K562 (cell line): ENCODE measurements at regions not wholly inside any gene's neighbourhood (a gene's known extent, or its start where the extent isn't known, plus 50 kb on each side); places are given as distances from the start of the nearest gene placed in this dataset.
A peak's percentile ranks its signal among the peaks of the same experiment; 100 is the strongest.

ENCODE experiments used
- ATAC-seq: fragments of 200-7000 bp; cut with Tn5 transposase; 3 replicates; pipeline ENCODE4 v1.9.1; 2020; ENCODE audit warnings: moderate library complexity
- BruUV-seq: library from RNA; stranded (reverse); fragments of 400-500 nt; replicated peaks from 2 replicates; lab custom pipeline; 2021; lab: Mats Ljungman, UMichigan
- CTCF ChIA-PET: fragments of 300-600 bp; formaldehyde crosslinking; extraction: SDS; loops from one replicate; lab custom pipeline; 2021; ENCODE audit warnings: low intra/inter-chr PET ratio; lab: Yijun Ruan, JAX
- POLR2A ChIA-PET: fragments of 300-600, 350-650 bp; sonication (Branson Sonifier 250); formaldehyde crosslinking; extraction: SDS; loops from one replicate; lab custom pipeline; 2021; ENCODE audit warnings: antibody characterized with exemption, inconsistent platforms; lab: Yijun Ruan, JAX
- DNase-seq, 4 experiments: peaks; one replicate each; pipeline versions ENCODE4 v3.0.0 to v3.0.0-alpha.2; 2011 to 2018; ENCODE audit warnings: low spot score in 3 of 4, mixed read lengths in 3 of 4; ENCODE audit errors: extremely low read depth in 1 of 4
- FAIRE-seq: peaks from 2 replicates; lab custom pipeline; 2011; peaks lifted over from hg19 to GRCh38; lab: Jason Lieb, UNC
- H2AFZ ChIP-seq: 2 replicates; pipeline ENCODE4 v1.6.0; 2011; ENCODE audit warnings: low read depth, low read length, control low read depth, inconsistent platforms
- H3K27ac ChIP-seq: fragments of 200-600 bp; 3 replicates; pipeline ENCODE4 v1.8.0; 2011; ENCODE audit warnings: low read depth, mild to moderate bottlenecking, control low read depth, inconsistent platforms, low read length, moderate library complexity, mixed read lengths; ENCODE audit errors: extremely low read depth
- H3K27me3 ChIP-seq, 2 experiments: fragments of 300-600 bp in 1 of 2; 2 replicates in 1 of 2; 3 replicates in 1 of 2; pipeline versions ENCODE4 v1.6.0 to v1.8.0; 2011; ENCODE audit warnings: inconsistent platforms in 2 of 2, low read length in 2 of 2, mild to moderate bottlenecking in 1 of 2, mixed read lengths in 1 of 2, moderate library complexity in 1 of 2; ENCODE audit not compliant: control insufficient read depth in 2 of 2, insufficient read depth in 2 of 2
- H3K36me3 ChIP-seq: fragments of 300-600 bp; 3 replicates; pipeline ENCODE4 v1.8.0; 2011; ENCODE audit warnings: mild to moderate bottlenecking, low read length, inconsistent platforms; ENCODE audit not compliant: control insufficient read depth, insufficient read depth
- H3K4me1 ChIP-seq, 2 experiments: fragments of 200-600 bp in 1 of 2; replicated peaks in 1 of 2; 2 replicates in 1 of 2; 3 replicates in 1 of 2; pipeline versions ENCODE4 v1.5.1 to v1.8.0; 2011; ENCODE audit warnings: inconsistent platforms in 2 of 2, low read length in 2 of 2, mild to moderate bottlenecking in 1 of 2, mixed read lengths in 1 of 2, moderate library complexity in 1 of 2; ENCODE audit not compliant: control insufficient read depth in 2 of 2, insufficient read depth in 2 of 2
- H3K4me2 ChIP-seq: 2 replicates; pipeline ENCODE4 v1.6.1; 2011; ENCODE audit warnings: low read length, control low read depth, inconsistent platforms, mixed read lengths; ENCODE audit not compliant: insufficient read depth
- H3K4me3 ChIP-seq: fragments of 200-600 bp; sonication (generic), shearing (Covaris generic); 2 replicates; pipeline ENCODE4 v1.5.1; 2016; ENCODE audit warnings: control low read depth, inconsistent platforms
- H3K79me2 ChIP-seq: fragments of 200-600 bp; 3 replicates; pipeline ENCODE4 v1.8.0; 2011; ENCODE audit warnings: low read length, inconsistent platforms; ENCODE audit not compliant: control insufficient read depth, insufficient read depth
- H3K9ac ChIP-seq, 2 experiments: 2 replicates each; pipeline versions ENCODE4 v1.6.0 to v1.6.1; 2011; ENCODE audit warnings: low read depth in 2 of 2, low read length in 2 of 2, control low read depth in 1 of 2, inconsistent platforms in 1 of 2, mild to moderate bottlenecking in 1 of 2, mixed read lengths in 1 of 2; ENCODE audit not compliant: insufficient read depth in 1 of 2
- H3K9me1 ChIP-seq: one replicate; pipeline ENCODE4 v1.6.0; 2011; ENCODE audit warnings: inconsistent platforms, mild to moderate bottlenecking, low read length, moderate library complexity; ENCODE audit not compliant: control insufficient read depth, insufficient read depth
- H3K9me3 ChIP-seq: replicated peaks from 2 replicates; pipeline ENCODE4 v1.5.1; 2011; ENCODE audit warnings: low read depth, low read length, inconsistent platforms; ENCODE audit not compliant: control insufficient read depth, insufficient read depth
- H4K20me1 ChIP-seq: replicated peaks from 2 replicates; pipeline ENCODE4 v1.6.1; 2011; ENCODE audit warnings: low read length, inconsistent platforms, mixed read lengths; ENCODE audit not compliant: control insufficient read depth, insufficient read depth
- CREM ChIP-seq: IDR thresholded peaks from 2 replicates; pipeline ENCODE4 v1.6.1; 2014; ENCODE audit warnings: antibody characterized with exemption, low read depth
- MEF2A ChIP-seq: IDR thresholded peaks from 2 replicates; pipeline ENCODE4 v1.6.1; 2011; ENCODE audit warnings: low read depth, mild to moderate bottlenecking, low read length, moderate library complexity; ENCODE audit not compliant: control insufficient read depth
- NFIC ChIP-seq: fragments of 450-650 bp; IDR thresholded peaks from 2 replicates; pipeline ENCODE4 v1.6.1; 2017; ENCODE audit warnings: mild to moderate bottlenecking, inconsistent platforms
- RB1 ChIP-seq: fragments of 450-650 bp; IDR thresholded peaks from 2 replicates; pipeline ENCODE4 v1.6.1; 2017; ENCODE audit warnings: low read depth, mild to moderate bottlenecking
- RBM15 ChIP-seq: fragments of 200-400 bp; formaldehyde crosslinking; IDR thresholded peaks from 2 replicates; pipeline ENCODE4 v1.6.1; 2018; ENCODE audit warnings: mild to moderate bottlenecking, low read length, moderate library complexity; ENCODE audit not compliant: insufficient read depth
- XRCC3 ChIP-seq: fragments of 450-650 bp; IDR thresholded peaks from 2 replicates; pipeline ENCODE4 v1.6.1; 2017; ENCODE audit warnings: mild to moderate bottlenecking, moderate library complexity
- ZC3H4 ChIP-seq: sonication (generic); formaldehyde crosslinking; IDR thresholded peaks from 2 replicates; pipeline ENCODE4 v1.9.0; 2021; ENCODE audit warnings: missing genetic modification reagents, borderline replicate concordance
- WGBS: fragments of 100-300 bp; shearing (Covaris generic); methylation state at CpG from one replicate; pipeline ENCODE4 v1.1.6; 2016; ENCODE audit warnings: low coverage, mixed read lengths; ENCODE audit not compliant: insufficient coverage; ENCODE audit errors: missing lambda C conversion rate; 5-methylcytosine and 5-hydroxymethylcytosine counted together
- in situ Hi-C: fragments of 300-500 bp; cut with MboI; formaldehyde crosslinking; loops from 4 replicates; pipeline ENCODE4 v1.15.0; 2018; ENCODE audit warnings: inconsistent platforms, mixed read lengths
- intact Hi-C: fragments of 100-400 bp; cut with micrococcal nuclease; formaldehyde crosslinking; loops from 2 replicates; pipeline ENCODE4 v1.14.2; 2022
- TF ChIP-seq, protein P1 (sequence below): fragments of 450-650 bp; formaldehyde crosslinking; IDR thresholded peaks from 2 replicates; pipeline ENCODE4 v1.4.0; 2020; ENCODE audit warnings: mild to moderate bottlenecking
- TF ChIP-seq, protein P2 (sequence below): sonication (generic); IDR thresholded peaks from 2 replicates; pipeline ENCODE4 v1.6.1; 2016
- TF ChIP-seq, protein P3 (sequence below): sonication (generic); formaldehyde crosslinking; IDR thresholded peaks from 2 replicates; pipeline ENCODE4 v1.8.1; 2023; ENCODE audit warnings: mild to moderate bottlenecking, missing genetic modification reagents
- TF ChIP-seq, protein P4 (sequence below), 2 experiments: fragments of 450-650 bp in 1 of 2; IDR thresholded peaks; 2 replicates each; pipeline ENCODE4 v1.6.1; 2011 to 2017; ENCODE audit warnings: low read depth in 2 of 2, antibody characterized with exemption in 1 of 2, borderline replicate concordance in 1 of 2, low read length in 1 of 2, mild to moderate bottlenecking in 1 of 2, mixed read lengths in 1 of 2; ENCODE audit not compliant: control insufficient read depth in 1 of 2

DNA sequence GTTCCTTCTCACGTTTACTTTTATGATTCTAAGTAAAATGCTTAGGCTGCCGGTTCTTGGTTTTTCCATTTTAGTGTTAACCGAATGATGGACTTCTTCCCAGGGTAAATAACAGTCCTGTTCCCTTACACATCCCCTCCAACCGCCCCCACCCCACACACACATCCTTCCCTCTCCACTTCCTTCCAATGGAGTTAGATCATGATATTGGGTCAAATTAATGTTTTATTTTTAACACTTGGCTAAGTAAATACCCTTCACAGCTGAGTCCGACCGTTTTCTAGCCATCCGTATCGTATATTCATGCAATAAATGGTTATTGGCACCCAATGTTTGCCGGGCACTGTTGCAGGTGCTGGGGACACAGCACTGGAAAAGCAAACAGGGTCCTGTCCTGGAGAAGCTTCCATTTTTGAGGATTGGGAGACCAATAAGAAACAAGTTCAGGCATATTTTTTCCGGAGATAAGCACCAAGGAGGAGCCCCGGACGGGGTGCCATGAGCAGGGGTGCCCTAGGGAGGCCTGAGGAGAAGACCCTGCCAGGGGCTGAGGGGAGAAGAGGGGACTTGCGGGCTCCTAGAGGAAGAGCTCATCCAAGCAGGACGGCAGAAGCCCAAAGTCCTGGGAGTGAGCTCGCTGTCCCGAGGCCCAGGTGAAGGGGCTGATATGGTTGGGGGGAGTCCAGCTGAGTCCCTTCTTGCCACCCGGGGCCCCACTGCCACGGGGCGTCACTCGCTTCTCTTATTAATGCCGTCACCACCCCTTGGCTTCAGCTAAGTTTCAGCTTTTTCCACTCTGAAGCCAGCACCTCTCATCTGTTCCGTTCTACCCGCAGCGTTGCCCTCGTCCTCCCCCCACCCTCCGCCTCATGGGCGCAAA is 126.0 kb upstream of the RET start (continued):
- TF ChIP-seq, protein P1, sequence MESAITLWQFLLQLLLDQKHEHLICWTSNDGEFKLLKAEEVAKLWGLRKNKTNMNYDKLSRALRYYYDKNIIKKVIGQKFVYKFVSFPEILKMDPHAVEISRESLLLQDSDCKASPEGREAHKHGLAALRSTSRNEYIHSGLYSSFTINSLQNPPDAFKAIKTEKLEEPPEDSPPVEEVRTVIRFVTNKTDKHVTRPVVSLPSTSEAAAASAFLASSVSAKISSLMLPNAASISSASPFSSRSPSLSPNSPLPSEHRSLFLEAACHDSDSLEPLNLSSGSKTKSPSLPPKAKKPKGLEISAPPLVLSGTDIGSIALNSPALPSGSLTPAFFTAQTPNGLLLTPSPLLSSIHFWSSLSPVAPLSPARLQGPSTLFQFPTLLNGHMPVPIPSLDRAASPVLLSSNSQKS (CRISPR knock-in tag), result no peak
- TF ChIP-seq RB1 (no peak), CREM (no peak), ZC3H4 (CRISPR knock-in tag) (no peak)
- TF ChIP-seq, protein P2, sequence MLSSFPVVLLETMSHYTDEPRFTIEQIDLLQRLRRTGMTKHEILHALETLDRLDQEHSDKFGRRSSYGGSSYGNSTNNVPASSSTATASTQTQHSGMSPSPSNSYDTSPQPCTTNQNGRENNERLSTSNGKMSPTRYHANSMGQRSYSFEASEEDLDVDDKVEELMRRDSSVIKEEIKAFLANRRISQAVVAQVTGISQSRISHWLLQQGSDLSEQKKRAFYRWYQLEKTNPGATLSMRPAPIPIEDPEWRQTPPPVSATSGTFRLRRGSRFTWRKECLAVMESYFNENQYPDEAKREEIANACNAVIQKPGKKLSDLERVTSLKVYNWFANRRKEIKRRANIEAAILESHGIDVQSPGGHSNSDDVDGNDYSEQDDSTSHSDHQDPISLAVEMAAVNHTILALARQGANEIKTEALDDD, result no peak

DNA sequence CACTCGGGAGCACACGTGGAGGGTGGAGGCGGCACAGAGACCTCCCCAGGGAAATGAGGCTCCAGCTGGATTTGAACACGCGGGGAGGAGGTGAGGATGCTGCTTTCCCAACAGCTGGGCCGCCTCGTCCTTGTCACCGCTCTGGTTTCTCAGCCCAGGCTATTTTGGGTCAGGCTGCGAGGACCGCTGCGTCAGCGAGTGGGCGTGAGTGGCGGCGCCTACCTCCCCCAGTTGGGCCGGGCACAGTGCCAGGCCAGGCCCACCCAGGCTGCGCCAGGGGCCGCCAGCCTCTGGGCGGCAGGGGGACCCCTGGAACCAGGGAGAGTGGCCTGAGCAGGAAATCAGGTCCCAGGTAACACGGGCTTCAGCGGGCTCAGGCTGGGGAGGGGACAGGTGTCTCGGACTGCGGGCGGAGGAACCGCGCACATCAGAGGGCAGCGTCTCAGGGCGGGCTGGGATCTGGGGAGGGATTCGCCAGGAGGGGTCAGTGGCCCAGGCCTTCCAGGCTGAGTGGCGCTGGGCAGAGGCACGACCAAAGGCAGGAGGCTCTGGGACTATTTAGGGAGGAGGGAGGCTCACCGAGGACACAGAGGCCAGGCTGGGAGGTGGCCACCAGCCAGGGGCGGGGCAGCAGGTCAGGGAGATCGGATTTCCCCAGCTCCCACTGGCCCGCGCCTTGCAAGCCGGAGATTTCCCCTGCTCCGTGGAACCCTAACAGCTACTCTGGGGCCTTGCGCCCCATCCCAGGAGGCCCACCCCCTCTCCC is 125.2 kb upstream of the RET start:
- CTCF ChIA-PET, result no interaction called here
- in situ Hi-C loops, result no loop called here
- H2AFZ ChIP-seq, result no peak overlapping the region
- H3K27me3 ChIP-seq, result peaks cover 7 to 27% of the 10 kb centered on the region in 2 experiments
- no peaks in the 10 kb centered on the region for H4K20me1 ChIP-seq
- H3K4me1 ChIP-seq, result peaks cover 0 to 13% of the 10 kb centered on the region in 2 experiments; a peak in 2 of 5 replicates
- peak in 1 of 4 experiments; percentile 11 for DNase-seq
- no peak overlapping the region for H3K4me2 ChIP-seq
- intact Hi-C loops, result no loop called here
- no peak for FAIRE-seq
- no peaks in the 10 kb centered on the region for H3K79me2 ChIP-seq
- no peaks in the 10 kb centered on the region for H3K9me1 ChIP-seq
- no peak overlapping the region for H3K4me3 ChIP-seq
- POLR2A ChIA-PET, result interaction anchor here (2.2 kb wide), 1 partner anchor 17 kb away, joined by 8 read pairs; no protein-coding TSS in a partner anchor
- H3K36me3 ChIP-seq, result no peaks in the 10 kb centered on the region
- peak; percentile 77 for ATAC-seq
- BruUV-seq, result no TSS peak
- no peaks in the 10 kb centered on the region for H3K9me3 ChIP-seq
- no peak overlapping the region for H3K27ac ChIP-seq
- peak overlapping the region in 1 of 2 experiments; percentile 31; a peak in 1 of 4 replicates for H3K9ac ChIP-seq
- 3% methylated on average over 30 of the region's 39 CpGs for WGBS
- TF ChIP-seq XRCC3, result no peak
- TF ChIP-seq, protein P3, sequence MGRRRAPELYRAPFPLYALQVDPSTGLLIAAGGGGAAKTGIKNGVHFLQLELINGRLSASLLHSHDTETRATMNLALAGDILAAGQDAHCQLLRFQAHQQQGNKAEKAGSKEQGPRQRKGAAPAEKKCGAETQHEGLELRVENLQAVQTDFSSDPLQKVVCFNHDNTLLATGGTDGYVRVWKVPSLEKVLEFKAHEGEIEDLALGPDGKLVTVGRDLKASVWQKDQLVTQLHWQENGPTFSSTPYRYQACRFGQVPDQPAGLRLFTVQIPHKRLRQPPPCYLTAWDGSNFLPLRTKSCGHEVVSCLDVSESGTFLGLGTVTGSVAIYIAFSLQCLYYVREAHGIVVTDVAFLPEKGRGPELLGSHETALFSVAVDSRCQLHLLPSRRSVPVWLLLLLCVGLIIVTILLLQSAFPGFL (CRISPR knock-in tag), result no peak
- TF ChIP-seq, protein P4, sequence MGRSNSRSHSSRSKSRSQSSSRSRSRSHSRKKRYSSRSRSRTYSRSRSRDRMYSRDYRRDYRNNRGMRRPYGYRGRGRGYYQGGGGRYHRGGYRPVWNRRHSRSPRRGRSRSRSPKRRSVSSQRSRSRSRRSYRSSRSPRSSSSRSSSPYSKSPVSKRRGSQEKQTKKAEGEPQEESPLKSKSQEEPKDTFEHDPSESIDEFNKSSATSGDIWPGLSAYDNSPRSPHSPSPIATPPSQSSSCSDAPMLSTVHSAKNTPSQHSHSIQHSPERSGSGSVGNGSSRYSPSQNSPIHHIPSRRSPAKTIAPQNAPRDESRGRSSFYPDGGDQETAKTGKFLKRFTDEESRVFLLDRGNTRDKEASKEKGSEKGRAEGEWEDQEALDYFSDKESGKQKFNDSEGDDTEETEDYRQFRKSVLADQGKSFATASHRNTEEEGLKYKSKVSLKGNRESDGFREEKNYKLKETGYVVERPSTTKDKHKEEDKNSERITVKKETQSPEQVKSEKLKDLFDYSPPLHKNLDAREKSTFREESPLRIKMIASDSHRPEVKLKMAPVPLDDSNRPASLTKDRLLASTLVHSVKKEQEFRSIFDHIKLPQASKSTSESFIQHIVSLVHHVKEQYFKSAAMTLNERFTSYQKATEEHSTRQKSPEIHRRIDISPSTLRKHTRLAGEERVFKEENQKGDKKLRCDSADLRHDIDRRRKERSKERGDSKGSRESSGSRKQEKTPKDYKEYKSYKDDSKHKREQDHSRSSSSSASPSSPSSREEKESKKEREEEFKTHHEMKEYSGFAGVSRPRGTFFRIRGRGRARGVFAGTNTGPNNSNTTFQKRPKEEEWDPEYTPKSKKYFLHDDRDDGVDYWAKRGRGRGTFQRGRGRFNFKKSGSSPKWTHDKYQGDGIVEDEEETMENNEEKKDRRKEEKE (IDR thresholded peaks at IDR 0.05; ENCODE audit: borderline replicate concordance in 1 of 2, control insufficient read depth in 1 of 2, low read depth in 2 of 2, low read length in 1 of 2), result no peak
- TF ChIP-seq MEF2A, result 0 out of 2 replicates have a peak, but pooled peaks have one; percentile 11
- TF ChIP-seq RBM15, result no peak
- peak; percentile 63 for TF ChIP-seq NFIC
